Endothelial cell (in vitro differentiated cells): ENCODE measurements at regions not wholly inside any gene's neighbourhood (a gene's known extent, or its start where the extent isn't known, plus 50 kb on each side); places are given as distances from the start of the nearest gene placed in this dataset.

Source experiments
- DNase-seq: peaks from one replicate; pipeline ENCODE4 v3.0.0; 2021; ENCODE audit warnings: low spot score
- H3K27ac Mint-ChIP-seq: one replicate; pipeline ENCODE4 v1.8.0; 2021; ENCODE audit warnings: mixed read lengths, inconsistent platforms; ENCODE audit not compliant: unreplicated experiment
- H3K27me3 Mint-ChIP-seq: one replicate; pipeline ENCODE4 v1.8.0; 2021; ENCODE audit warnings: mild to moderate bottlenecking, moderate library complexity, mixed read lengths, inconsistent platforms; ENCODE audit not compliant: unreplicated experiment
- H3K36me3 Mint-ChIP-seq: one replicate; pipeline ENCODE4 v1.8.0; 2021; ENCODE audit warnings: mild to moderate bottlenecking, low read depth, mixed read lengths, inconsistent platforms; ENCODE audit not compliant: unreplicated experiment
- H3K4me1 Mint-ChIP-seq: one replicate; pipeline ENCODE4 v1.8.0; 2021; ENCODE audit warnings: mild to moderate bottlenecking, mixed read lengths, inconsistent platforms; ENCODE audit not compliant: unreplicated experiment
- H3K4me3 Mint-ChIP-seq: one replicate; pipeline ENCODE4 v1.8.0; 2021; ENCODE audit warnings: mild to moderate bottlenecking, mixed read lengths, inconsistent platforms; ENCODE audit not compliant: unreplicated experiment
- H3K9me3 Mint-ChIP-seq: one replicate; pipeline ENCODE4 v1.8.0; 2021; ENCODE audit warnings: mixed read lengths, inconsistent platforms; ENCODE audit not compliant: unreplicated experiment
- TF ChIP-seq, protein P1 (sequence below): fragments of 200-600 bp; sonication (generic); IDR thresholded peaks from one replicate; pipeline ENCODE4 v1.5.0; 2021; ENCODE audit warnings: antibody characterized with exemption; ENCODE audit not compliant: unreplicated experiment

DNA sequence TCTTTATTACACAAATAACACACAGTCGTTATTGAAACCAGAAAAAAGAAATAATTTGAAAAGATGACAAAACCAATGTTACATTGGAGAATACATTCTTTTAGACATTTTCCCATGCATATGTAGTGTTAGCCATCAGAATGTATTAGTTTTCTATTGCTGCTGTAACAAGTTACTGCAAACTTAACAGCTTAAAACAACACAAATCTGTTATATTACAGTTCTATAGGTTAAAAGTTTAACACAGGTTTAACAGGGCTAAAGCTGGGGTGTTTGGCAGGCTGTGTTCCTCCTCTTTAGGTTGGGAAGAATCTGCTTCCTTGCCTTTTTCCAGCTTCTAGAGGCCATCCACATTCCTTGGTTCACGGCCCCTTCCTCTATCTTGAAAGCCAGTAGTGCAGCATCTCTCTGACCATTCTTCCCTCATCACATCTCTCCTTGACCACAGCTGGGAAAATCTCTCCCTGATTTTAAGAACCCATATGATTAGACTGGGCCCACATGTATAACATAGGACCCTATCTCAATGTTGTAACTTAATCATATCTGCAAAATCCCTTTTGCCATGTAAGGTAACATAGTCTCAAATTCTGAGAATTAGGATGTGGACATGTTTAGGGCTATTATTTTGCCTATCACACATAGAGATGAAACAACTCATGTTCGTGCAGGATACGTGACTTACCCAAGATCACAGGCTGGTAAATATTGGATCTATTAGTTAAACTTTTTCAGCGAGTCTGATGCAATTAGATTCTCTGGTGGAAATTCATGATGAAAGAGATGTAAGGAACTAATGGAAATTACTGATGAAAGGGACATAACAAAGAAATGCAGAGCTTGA lies 145.4 kb upstream of the TMEM170B start:
- Mint-ChIP-seq H3K27me3 (no peaks in the 10 kb centered on the region), H3K4me1 (peaks cover 3% of the 10 kb centered on the region), H3K27ac (no peak overlapping the region), H3K9me3 (no peaks in the 10 kb centered on the region), H3K36me3 (no peaks in the 10 kb centered on the region), H3K4me3 (no peak overlapping the region)
- TF ChIP-seq, protein P1, sequence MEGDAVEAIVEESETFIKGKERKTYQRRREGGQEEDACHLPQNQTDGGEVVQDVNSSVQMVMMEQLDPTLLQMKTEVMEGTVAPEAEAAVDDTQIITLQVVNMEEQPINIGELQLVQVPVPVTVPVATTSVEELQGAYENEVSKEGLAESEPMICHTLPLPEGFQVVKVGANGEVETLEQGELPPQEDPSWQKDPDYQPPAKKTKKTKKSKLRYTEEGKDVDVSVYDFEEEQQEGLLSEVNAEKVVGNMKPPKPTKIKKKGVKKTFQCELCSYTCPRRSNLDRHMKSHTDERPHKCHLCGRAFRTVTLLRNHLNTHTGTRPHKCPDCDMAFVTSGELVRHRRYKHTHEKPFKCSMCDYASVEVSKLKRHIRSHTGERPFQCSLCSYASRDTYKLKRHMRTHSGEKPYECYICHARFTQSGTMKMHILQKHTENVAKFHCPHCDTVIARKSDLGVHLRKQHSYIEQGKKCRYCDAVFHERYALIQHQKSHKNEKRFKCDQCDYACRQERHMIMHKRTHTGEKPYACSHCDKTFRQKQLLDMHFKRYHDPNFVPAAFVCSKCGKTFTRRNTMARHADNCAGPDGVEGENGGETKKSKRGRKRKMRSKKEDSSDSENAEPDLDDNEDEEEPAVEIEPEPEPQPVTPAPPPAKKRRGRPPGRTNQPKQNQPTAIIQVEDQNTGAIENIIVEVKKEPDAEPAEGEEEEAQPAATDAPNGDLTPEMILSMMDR = no peak
- no peak for DNase-seq

DNA sequence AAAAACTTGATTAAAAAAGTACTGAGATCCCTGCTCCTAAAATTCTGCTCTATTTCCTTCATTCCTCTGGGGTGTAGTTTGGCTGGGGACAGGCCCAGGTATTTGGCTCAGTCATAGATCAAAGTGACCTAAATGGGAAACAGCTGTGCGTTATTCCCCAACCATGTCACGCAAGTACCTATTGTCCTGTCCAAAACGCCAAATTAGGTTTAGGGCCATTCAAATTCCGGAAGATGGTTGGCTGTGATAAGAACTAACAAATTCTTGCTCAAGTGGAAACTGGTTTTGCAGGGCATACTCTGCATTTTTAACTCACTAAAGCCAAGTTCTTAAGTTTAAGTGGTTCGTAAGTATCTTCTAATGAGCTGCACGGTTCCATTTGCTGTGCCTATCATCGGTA lies 147.6 kb upstream of the TMEM170B start:
- no peak overlapping the region for H3K4me3 Mint-ChIP-seq
- DNase-seq = no peak
- no peak overlapping the region for H3K27ac Mint-ChIP-seq
- H3K27me3 Mint-ChIP-seq = no peaks in the 10 kb centered on the region
- peaks cover 3% of the 10 kb centered on the region for H3K4me1 Mint-ChIP-seq
- TF ChIP-seq, protein P1 = no peak
- H3K9me3 Mint-ChIP-seq = no peaks in the 10 kb centered on the region
- no peaks in the 10 kb centered on the region for H3K36me3 Mint-ChIP-seq

DNA sequence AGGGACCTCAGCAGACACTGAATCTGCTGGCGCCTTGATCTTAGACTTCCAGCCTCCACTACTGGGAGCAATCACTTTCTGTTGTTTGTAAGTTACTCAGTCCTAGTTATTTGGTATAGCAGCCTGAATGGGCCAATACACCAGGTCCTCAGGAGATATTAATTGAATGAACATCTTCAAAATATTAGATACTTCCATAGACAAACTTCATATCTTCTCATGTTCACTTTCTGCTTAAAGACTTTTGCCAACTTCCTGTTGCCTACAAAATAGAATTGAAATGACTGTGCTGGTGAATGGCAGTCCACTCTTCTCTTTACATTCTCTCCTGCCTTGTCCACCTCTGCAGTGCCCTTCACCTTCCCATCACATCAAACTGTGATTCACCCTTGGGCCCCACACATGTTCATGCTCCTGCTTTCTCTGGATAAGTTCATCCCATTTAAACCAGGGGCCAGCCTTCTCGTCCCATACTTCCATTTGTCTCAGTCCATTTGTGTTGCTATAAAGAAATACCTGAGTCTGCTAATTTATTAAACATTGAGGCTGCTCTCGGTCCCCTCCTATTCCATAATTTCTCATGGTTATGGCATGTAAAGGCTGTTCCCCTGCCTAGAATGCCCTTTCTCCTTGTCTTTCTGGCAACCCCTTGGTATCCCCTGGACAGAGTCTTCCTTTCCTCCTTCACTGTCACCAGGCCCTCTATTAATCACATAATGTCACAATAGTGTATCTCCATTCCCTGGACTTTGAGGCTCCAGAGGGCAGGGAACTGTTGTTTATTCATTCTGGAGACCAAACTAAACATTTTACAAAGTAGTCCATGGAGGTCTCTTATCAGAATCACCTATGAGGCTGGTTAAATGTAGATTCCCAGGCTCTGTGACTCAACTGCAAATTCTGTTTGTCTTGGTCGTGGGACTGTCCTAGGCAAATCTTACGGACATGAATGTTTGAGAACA lies 148.3 kb upstream of the TMEM170B start:
- TF ChIP-seq, protein P1 = no peak
- Mint-ChIP-seq H3K9me3 (no peaks in the 10 kb centered on the region), H3K27ac (no peak overlapping the region)

DNA sequence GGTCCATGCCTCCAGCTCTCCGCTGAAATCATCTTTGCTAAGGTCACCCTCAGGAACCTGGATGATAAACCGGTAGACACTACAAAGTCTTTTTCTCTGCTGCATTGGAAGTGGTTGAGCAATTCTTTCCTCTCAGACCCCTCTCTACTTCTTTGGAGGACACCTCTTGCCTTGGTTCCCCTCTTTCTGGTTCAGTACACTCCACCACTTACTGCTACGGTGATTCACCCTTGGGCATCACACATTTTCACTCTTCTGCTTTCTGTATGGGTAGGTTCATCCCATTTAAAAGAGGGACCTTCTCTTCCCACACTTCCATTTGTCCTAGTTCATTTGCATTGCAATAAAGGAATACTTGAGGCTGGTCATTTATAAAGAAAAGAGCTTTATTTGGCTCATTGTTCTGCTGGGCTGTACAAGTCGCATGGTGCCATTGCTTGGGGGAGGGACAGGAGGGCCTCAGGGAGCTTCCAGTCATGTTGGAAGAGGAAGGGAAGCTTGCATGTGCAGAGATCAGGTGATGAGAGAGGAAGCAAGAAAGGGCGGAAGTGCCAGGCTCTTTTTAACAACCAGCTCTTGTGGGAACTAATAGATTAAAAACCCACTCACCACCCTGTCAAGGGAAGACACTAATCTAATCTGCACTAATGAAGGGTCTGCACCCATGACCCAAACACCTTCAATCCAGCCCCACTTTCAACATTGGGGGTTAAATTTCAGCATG lies 149.7 kb upstream of the TMEM170B start:
- H3K4me3 Mint-ChIP-seq = no peak overlapping the region

More for the DNA sequence above, 148.3 kb upstream of the TMEM170B start:
- no peaks in the 10 kb centered on the region for H3K27me3 Mint-ChIP-seq
- H3K4me1 Mint-ChIP-seq = peaks cover 3% of the 10 kb centered on the region
- H3K4me3 Mint-ChIP-seq = no peak overlapping the region
- no peaks in the 10 kb centered on the region for H3K36me3 Mint-ChIP-seq
- no peak for DNase-seq

More for the DNA sequence above, 149.7 kb upstream of the TMEM170B start:
- Mint-ChIP-seq H3K9me3 (no peaks in the 10 kb centered on the region), H3K27me3 (no peaks in the 10 kb centered on the region), H3K27ac (no peak overlapping the region), H3K36me3 (no peaks in the 10 kb centered on the region), H3K4me1 (peaks cover 3% of the 10 kb centered on the region)
- no peak for DNase-seq
- TF ChIP-seq, protein P1 = no peak
